ENCODE measurements at regions not wholly inside any gene's neighbourhood (a gene's known extent, or its start where the extent isn't known, plus 50 kb on each side); places are given as distances from the start of the nearest gene placed in this dataset.
A peak's percentile ranks its signal among the peaks of the same experiment; 100 is the strongest.

DNA sequence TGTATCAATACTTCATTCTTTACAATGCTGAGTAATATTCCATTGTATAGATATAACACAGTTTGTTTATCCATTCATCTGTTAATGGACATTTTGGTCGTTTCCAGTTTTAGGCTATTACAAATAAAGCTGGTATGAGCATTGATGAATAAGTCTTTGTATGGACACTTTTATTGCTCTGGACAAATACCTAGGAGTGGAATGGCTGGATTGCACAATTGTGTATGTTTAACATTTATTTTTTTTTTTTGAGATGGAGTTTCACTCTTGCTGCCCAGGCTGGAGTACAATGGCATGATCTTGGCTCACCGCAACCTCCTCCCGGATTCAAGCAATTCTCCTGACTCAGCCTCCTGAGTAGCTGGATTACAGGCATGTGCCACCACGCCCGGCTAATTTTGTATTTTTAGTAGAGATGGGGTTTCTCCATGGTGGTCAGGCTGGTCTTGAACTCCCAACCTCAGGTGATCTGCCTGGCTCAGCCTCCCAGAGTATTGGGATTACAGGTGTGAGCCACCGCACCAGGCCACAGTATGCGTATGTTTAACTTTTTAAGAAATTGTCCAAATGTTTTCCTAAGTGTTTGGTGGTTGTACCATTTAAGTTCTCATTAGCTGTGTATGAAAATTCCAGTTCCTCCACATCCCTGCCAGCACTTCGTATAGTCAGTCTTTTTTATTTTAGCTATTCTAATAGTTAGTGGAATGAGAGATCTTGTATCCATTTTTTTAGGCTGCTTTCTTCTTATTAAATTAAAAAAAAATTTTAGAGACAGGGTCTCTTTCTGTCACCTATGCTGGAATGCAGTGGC is 194.9 kb upstream of the HAAO start:
- Mint-ChIP-seq H3K9me3 (ENCODE audit: low read depth, unreplicated experiment) (no peaks in the 10 kb centered on the region), H3K36me3 (ENCODE audit: insufficient read depth, unreplicated experiment) (peaks cover 30% of the 10 kb centered on the region), H3K4me3 (ENCODE audit: low read depth, unreplicated experiment) (no peak overlapping the region), H3K4me1 (ENCODE audit: low read depth, unreplicated experiment) (peaks cover 48% of the 10 kb centered on the region), H3K27ac (ENCODE audit: unreplicated experiment) (peak overlapping the region; percentile 93), H3K27me3 (ENCODE audit: unreplicated experiment) (no peaks in the 10 kb centered on the region)
- DNase-seq = peak; percentile 70
- intact Hi-C loops (cut with micrococcal nuclease; ENCODE audit: unreplicated experiment) = no loop called here
- no TSS peak for BruUV-seq (replicated peaks)
- TF ChIP-seq CTCF (IDR thresholded peaks at IDR 0.05; ENCODE audit: unreplicated experiment) = no peak
- CTCF ChIA-PET = interaction anchor here (0.7 to 3.2 kb wide), 6 partner anchors 18 to 40 kb away, joined by 3 to 30 read pairs (median 5); no protein-coding TSS in a partner anchor

- CTCF ChIA-PET = no interaction called here
- H3K27ac Mint-ChIP-seq (ENCODE audit: unreplicated experiment) = peak overlapping the region; percentile 74
Observed at GRCh38 chr2:42984617-42985016, 192.2 kb upstream of the HAAO start.

DNA sequence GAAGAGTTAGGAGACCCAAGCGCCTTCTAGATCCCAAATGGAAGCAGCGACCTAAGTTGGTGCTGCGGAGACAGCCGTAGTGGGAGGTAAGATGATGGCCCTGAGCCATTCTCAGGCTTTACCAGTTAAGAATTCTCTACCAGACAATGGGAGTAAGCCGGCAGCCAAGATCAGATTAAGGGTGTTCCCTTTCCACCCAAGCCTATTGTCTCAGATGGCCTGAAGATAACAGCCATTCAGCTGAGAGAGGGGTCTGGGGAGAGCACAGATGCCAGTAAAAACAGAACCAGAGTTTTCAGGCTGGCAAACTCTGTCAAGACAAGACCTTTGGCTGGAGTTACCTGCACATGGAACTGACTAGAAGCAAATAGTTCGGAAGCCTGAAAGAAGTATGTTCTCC is 191.7 kb upstream of the HAAO start:
- no TSS peak for BruUV-seq (replicated peaks)
- DNase-seq = no peak

More at GRCh38 chr2:42984617-42985016, 192.2 kb upstream of the HAAO start:
- Mint-ChIP-seq H3K4me1 (ENCODE audit: low read depth, unreplicated experiment) (peaks cover 71% of the 10 kb centered on the region), H3K4me3 (ENCODE audit: low read depth, unreplicated experiment) (no peak overlapping the region), H3K9me3 (ENCODE audit: low read depth, unreplicated experiment) (peaks cover 9% of the 10 kb centered on the region), H3K27me3 (ENCODE audit: unreplicated experiment) (no peaks in the 10 kb centered on the region), H3K36me3 (ENCODE audit: insufficient read depth, unreplicated experiment) (peaks cover 42% of the 10 kb centered on the region)
- no TSS peak for BruUV-seq (replicated peaks)
- intact Hi-C loops (cut with micrococcal nuclease; ENCODE audit: unreplicated experiment) = no loop called here
- no peak for DNase-seq
- no peak for TF ChIP-seq CTCF (IDR thresholded peaks at IDR 0.05; ENCODE audit: unreplicated experiment)

DNA sequence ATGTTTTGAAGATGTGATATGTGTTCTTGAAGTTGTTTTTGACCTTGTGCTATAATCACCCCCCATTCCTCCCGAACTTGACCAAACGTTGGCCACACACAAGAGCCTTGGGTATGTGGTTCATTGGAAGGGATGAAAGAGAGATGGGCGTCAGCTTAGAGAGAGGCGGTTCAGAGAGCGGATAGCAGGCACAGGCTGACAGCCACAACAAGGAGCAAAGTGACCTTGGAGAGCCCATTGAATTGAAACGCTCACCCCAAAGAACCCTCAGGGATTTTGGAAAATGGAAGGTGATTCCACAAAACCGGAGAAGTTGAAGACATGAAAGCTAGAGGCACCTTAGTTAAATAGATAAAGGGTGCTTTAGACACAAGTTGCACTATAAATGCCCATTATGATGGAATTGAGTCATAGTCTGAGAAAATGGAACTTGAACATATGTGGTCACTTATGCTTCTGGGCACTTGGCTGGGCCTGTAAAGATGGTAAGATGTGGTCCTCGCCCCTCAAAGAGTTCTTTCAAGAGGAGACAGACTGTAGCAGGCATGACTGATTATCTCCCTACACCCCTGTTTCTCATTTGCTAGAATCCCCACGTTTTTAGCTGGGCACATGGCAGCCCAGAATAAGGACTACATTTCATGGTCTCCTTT is 188.5 kb upstream of the HAAO start:
- no TSS peak for BruUV-seq (replicated peaks)
- H3K4me3 Mint-ChIP-seq (ENCODE audit: low read depth, unreplicated experiment) = no peak overlapping the region

More for the DNA sequence above, 191.7 kb upstream of the HAAO start:
- no peak for TF ChIP-seq CTCF (IDR thresholded peaks at IDR 0.05; ENCODE audit: unreplicated experiment)
- intact Hi-C loops (cut with micrococcal nuclease; ENCODE audit: unreplicated experiment) = no loop called here
- Mint-ChIP-seq H3K4me1 (ENCODE audit: low read depth, unreplicated experiment) (peaks cover 76% of the 10 kb centered on the region), H3K27ac (ENCODE audit: unreplicated experiment) (peak overlapping the region; percentile 74), H3K9me3 (ENCODE audit: low read depth, unreplicated experiment) (peaks cover 9% of the 10 kb centered on the region), H3K4me3 (ENCODE audit: low read depth, unreplicated experiment) (no peak overlapping the region), H3K36me3 (ENCODE audit: insufficient read depth, unreplicated experiment) (peaks cover 43% of the 10 kb centered on the region), H3K27me3 (ENCODE audit: unreplicated experiment) (no peaks in the 10 kb centered on the region)
- CTCF ChIA-PET = no interaction called here

More for the DNA sequence above, 188.5 kb upstream of the HAAO start:
- DNase-seq = no peak
- intact Hi-C loops (cut with micrococcal nuclease; ENCODE audit: unreplicated experiment) = no loop called here
- no peak for TF ChIP-seq CTCF (IDR thresholded peaks at IDR 0.05; ENCODE audit: unreplicated experiment)
- peaks cover 9% of the 10 kb centered on the region for H3K9me3 Mint-ChIP-seq (ENCODE audit: low read depth, unreplicated experiment)
- peak overlapping the region; percentile 75 for H3K27ac Mint-ChIP-seq (ENCODE audit: unreplicated experiment)
- CTCF ChIA-PET = no interaction called here
- no peaks in the 10 kb centered on the region for H3K27me3 Mint-ChIP-seq (ENCODE audit: unreplicated experiment)
- H3K36me3 Mint-ChIP-seq (ENCODE audit: insufficient read depth, unreplicated experiment) = peaks cover 31% of the 10 kb centered on the region
- H3K4me1 Mint-ChIP-seq (ENCODE audit: low read depth, unreplicated experiment) = peaks cover 90% of the 10 kb centered on the region

All from Calu3 (cell line).